ENCODE measurements at regions not wholly inside any gene's neighbourhood (a gene's known extent, or its start where the extent isn't known, plus 50 kb on each side); places are given as distances from the start of the nearest gene placed in this dataset.
"Not testable (repeated sequence)": the region's sequence is repeated elsewhere in the genome, so short reads cannot be mapped to it uniquely, and the experiment has no call there.

DNA sequence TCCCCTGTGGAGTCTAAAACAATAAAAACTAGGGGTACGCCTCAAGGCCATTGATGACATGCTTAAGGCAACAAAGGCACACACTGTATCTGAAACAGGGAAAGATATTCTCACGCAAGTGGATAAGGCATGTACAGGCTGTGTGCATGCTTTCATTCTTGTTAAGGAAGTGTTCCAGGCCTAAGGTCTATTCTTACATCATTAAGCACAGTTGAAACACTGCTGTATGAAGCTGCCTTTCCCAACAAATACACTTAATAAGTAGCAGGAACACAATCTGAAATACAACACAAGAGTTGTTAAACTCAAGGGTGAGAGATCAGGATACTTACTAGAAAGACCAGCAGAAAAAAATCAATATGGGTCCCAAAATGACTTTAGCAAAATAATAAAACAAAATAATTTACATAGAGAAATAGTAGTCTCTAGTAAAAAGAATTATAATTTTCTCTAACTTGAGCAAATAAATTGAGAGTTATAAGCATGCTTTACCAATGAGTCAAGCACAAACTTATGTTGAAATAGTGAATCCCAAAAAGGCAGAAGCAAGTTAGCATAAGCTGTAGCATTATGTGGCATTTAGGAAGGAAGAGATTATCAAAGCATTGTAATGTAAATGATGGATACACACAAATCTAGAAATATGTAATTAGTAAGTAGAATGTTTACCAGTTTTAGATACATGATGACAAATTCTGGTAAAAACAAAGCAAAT is 796.9 kb downstream of the SLITRK1 start:
- no peak for DNase-seq

DNA sequence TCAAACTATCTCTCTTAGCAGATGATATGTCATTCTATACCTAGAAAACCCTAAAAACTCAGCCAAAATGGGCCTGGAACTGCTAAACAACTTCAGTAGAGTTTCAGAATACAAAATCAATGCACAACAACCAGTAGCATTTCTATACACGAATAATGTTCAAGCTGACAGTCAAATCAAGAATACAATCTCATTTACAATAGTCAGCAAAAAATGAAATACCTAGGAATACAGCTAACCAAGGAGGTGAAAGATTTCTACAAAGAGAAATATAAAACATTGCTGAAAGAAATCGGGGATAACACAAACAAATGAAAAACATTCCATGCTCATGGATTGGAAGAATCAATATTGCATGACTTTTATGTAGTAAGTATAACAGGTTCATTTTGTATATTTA is 804.8 kb downstream of the SLITRK1 start:
- DNase-seq, result no peak

DNA sequence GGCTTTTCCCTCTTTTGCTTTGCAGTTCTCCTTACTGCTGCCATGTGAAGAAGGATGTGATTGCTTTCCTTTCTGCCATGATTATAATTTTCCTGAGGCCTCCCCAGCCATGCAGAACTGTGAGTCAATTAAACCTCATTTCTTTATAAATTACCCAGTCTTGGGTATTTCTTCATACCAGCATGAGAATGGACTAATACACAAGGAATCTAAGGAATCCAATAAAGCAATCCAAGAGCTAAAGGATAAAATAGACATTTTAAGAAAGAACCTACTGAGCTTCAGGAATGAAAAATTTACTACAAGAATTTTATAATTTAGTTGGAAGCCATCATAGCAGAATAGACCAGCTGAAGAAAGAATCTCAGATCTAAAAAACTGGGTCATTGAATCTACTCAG is 808.3 kb downstream of the SLITRK1 start:
- not testable (repeated sequence) for DNase-seq

DNA sequence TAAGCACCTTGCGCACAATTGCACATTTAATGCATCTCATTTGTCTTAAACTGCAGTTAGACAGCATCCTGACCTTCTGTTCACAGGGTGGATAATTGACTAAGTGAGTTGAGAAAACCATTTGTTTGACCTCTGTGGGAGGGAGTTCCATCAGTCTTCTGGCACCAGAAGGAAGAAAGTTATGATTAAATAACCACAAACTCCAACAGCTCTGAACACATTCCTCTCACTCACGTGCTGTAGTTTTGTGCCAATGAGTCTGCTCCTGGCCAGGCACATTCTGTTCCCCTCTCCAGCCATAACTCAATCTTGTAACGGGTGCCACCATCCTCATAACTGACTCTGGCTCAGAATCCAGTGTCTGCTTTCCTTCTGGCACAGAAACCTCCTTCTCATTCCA is 817.2 kb downstream of the SLITRK1 start:
- DNase-seq, result peak; percentile 35 to 74

DNA sequence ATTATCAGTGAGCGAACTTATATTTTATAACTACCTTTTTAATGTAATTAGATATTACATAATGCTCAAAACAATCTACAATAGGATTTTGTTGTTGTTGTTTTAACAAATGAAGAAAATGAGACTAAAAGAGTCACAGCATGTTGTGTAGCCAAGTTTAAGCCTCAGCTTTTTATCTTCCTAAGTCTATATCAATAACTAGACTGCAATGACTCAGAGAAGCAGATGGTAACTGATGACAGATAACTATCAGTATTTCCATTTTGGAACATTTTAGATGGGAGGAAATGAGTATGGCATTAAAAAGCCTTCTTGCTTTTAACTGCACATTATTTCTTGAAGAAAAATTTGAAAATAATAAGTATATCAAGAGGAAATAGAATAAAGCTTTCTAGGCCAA is 825.2 kb downstream of the SLITRK1 start:
- no peak for DNase-seq

DNA sequence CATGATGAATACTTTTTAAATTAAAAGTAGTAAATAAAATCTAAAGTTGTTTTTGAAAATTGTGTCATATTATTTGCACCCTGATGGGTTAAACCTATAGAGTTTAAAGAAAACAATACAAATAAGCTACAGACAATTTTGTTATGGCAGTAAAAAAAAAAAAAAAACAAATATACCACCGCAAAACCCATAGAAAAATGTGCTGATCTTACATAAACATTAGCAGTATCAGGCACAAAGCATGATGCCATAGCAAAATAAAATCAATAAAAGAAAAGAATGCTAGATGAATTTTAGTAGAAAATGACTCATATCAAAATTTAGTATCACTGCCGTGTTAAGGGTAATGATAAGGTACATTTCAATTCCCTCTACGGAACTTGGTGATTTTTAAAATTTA is 826.0 kb downstream of the SLITRK1 start:
- no peak for DNase-seq

DNA sequence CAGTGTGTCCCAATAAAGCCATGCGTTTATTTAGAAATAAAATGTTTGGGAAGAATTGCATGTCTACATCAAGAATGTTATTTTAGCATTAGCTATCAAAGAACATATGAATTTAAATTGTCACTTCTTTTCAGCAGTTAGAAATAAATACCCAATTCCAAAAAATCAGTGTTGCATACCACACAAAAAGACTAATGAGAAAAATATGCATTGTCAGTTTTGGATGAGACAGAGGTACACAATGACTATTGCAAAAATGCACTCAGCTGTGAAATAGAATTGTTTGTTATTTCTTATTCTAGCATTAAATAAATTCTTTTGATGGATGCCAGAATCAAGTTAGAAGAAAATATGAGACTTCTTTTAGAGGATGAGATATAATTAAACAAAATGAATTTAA is 833.9 kb downstream of the SLITRK1 start:
- DNase-seq, result no peak

DNA sequence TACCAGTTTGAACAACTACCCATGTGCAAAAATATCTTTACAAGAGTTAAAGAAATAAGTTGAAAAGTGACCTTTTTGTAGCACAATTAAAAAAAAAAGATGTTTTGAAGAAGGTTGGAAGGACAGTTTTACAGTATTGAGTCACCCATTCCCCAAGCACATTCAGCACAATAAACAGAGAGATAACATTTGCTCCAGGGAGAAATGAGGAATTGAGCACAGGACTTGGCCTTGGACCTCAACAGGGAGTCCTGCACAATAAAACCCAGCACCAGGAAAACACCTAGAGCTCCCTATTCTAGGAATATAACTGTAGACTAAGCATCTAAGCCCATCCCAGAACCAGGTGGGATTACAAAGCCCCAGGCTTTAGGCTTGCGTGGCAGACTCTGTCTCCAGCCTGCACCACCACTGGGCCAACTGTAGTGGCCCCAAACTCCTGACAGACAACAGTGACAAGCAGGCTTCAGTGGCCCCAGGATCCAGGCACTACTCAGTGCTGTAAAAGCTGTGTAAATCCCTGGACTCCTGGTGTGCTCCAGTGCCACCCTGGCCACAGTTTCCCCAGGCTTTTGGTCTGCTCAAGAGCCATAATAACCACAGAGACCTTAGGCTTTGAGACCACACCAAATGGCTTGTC is 857.2 kb downstream of the SLITRK1 start:
- no peak for DNase-seq

DNA sequence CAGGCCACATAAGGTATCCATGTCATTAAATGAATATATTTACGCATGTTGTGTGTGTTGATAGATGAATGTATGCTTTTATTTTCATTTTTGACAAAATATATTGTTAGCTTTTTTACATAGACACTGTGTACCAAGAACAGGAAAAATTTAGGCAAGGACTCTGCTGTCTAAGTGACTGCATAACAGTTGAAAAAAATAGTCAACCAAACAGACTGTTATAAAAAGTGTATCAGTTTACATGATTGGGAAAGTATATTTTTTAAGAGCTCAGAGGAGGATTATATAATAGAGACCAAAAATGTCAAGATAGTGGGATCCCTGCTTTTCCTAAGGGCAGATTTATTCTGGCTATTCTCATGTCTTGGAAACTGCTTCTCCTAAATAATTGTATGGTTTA is 858.0 kb downstream of the SLITRK1 start:
- no peak for DNase-seq

DNA sequence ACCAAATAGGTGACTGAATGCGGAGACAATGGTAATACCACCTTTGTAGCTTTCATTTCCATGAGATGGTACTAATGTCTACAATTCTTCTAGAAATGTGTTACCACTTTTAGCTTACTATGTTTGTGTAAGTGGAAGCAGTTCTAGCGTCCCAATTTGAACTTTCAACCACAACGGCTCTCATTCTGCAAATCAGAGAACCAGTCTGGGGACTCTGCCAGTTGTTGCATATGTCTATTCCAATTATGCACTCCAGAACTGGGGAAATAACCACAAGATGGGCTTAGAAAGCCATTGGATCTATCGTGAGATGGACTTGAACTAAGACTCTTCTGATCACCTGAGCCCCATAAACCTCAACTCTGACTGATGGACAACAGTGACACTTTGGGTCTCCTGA is 862.3 kb downstream of the SLITRK1 start:
- DNase-seq, result no peak

DNA sequence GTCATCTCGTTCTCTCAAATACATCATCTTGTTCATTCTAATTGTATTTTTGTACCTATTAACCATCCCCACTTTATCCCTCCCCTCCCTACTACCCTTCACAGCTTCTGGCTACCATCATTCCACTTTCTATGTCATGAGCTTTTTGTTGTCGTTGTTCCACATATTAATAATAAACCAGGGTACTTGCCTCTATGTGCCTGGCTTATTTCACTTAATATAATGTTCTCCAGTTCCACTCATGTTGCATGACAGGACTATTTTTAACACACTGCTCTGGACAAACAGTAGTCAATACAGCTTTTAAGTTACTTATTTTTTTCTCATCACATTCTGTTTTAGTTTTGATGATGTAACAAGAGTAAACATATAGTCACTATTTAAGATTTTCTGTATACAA is 872.3 kb downstream of the SLITRK1 start:
- no peak for DNase-seq

DNA sequence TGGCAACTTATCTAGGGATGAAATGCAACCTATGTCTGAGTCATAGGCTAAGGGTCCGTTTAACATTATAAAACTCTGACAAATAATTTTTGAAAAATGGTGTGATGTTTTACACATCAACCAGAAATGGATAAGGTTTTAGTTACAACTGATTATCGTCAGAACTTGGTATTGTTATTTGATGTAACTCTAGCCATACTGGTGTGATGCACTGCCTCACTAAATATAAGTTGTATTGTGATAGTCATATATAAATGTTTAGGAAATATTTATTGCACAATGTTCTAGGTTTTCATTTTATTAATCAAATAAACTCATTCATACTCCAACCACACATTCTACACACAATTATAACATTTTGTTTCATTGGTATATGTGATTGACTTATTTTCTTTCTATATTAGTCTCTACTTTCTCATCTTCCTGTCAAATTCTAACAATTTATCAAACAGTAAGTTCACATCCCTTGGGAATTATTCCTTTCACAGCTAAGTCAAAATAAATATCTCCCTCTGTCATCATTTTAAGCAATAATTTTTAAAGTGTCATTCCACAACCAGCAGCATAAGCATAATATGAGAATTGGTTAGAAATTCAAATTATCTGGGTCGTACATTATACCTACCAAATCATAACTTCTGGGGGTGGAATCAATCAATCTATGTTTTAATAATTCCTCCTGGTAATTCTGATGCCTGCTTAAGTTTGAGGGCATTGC is 873.9 kb downstream of the SLITRK1 start:
- DNase-seq, result no peak

DNA sequence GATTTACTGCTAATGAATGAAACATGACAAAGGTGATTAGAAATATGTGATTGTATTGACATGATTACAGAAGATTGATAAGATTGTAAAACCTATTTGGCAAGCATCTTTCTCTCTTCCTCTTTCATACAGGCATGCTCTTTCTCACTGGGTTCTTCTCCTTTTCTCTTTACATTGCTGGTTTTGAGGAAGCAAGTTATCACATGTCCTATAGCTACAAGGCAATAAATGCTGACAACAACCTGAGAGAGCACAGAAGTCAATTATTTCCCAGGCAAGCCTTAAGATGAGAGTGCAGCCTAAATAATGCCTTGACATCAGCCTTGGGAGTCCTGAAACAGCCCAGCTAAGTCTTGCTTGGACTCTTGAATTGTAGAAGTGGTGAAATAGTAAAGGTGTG is 875.0 kb downstream of the SLITRK1 start:
- DNase-seq, result no peak

DNA sequence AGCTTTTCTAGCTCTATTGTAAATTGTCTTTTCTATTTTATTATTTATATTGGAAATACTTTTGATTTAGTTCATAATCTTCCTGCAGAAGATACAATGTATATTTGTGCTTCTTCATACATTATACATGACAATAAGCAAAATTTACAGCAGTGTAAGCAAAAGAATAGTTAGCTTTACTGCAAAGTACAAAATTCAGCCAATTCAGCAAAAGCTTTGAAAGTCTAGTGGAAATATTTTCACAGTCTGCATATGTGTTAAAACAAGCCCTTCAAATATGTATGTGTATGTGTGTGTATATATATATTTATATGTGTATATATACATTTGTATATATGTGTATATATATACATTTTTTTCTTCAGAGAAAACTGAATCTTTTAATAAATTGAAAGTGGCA is 879.1 kb downstream of the SLITRK1 start:
- no peak for DNase-seq

DNA sequence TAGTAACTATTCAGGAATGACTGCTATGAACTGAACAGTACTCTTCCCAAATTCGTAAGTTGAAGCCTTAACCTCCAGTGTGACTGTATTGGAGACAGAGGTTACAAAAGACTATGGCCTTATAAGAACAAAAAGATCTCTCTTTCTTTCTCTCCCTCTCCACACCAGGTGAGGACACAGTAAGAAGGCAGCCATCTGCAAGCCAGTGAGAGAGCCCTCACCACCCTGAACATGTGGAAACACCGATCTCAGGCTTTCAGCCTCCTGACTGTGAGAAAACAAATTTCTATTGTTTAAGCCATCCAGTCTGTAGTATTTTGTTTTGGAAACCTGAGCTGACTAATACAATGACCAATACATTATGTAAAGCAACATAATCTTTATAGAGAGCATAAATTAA is 888.9 kb downstream of the SLITRK1 start:
- DNase-seq, result no peak

DNA sequence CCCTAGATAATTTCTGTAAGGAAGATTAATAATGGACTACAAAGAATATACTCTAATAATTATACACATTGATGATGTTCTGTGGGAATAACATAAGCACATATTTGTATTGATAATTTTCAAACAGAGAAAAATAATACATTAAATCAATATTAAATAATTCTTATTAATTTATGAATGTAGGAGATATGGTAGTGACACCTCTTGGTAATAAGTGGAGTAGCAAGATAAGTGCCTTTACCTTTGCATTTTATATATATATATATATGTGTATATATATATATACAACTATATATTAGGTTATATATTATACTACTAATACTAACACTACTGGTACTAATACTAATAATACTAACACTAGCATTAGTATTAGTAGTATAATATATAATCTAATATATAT is 905.8 kb downstream of the SLITRK1 start:
- DNase-seq, result no peak

DNA sequence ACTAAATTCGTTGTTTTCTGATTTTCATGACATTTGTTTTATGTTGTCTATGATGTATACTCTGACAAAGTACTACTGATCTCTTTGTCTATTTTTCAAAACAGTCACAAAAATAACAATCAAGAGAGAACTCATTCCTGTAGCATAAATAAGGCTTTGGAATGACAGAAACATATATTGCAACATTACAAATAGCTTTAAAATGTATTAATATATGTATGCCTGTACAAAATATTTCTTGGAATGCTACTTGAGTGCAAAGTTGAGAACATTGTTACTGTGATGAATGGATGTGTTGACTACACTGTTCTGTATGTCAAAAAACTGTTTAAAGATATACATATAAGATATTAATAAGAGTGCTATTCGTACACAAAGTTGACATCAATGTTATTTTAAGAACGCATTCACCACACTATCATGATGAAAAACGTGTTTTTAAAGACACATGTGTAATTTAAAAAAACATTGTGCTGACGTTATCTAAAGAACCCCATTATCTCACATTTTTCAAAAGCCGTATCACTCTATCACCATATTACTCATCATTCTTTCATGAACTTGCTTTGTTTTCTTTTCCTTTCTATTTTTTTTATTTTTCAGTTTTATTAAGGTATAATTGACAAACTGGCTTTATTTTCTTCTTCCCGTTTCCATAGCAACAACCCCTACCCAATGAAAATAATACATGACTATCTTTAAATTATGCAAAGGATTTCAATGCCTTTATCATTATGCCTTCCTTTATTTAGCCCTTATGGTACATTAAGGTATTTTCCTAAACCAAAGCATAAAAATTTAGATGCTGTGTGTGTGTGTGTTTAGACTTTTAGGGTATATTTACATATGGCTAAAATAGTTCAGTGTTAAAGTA is 918.8 kb downstream of the SLITRK1 start:
- no peak for DNase-seq

DNA sequence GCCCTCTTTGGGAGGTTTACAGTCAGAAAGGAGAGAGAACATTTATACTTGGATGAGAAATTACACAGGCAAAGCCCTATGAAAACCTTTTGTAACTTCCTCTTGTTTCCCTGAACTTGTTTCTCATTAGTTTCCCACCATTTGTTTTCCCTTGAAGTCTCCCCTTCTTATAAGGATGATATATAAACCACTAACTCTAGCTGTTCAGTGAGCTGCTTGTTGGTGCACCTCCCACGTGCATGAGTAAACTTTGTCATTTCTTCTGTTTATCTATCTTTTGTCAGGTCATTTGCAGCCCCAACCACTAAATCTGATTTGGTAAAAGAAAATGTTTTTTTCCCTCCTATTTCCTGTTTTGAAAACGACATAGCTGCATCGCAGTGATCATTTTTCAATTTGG is 919.9 kb downstream of the SLITRK1 start:
- DNase-seq, result no peak

DNA sequence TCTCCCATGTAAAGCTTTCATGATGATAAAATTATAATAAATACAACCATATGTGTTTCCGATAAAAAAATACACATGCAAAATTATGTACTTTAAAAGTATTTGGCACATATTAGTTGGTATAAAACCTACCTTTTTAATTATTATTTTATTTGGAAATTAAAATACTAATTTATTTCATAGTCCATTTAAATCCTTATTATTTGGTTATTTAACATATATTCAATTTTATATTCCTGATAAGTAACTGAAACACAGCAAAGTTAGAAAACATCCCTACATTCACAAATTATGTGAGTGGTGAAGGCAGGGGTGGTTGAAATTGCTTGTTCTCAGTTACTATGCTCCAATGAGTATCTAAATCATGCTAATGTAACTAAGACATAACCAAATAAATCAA is 920.5 kb downstream of the SLITRK1 start:
- no peak for DNase-seq

DNA sequence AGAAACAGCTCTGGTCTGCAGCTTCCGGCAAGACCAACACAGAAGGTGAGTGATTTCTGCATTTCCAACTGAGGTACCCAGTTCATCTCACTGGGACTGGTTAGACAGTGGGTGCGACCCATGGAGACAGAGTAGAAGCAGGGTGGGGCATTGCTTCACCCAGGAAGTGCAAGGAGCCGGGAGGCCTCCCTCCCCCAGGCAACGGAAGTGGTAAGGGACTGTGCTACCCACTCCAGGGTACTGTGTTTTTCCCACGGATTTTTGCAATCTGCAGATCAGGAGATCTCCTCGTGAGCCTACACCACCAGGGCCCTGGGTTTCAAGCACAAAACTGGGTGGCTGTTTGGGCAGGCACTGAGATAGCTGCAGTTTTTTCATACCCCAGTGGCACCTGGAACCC is 929.9 kb downstream of the SLITRK1 start:
- not testable (repeated sequence) for DNase-seq

DNA sequence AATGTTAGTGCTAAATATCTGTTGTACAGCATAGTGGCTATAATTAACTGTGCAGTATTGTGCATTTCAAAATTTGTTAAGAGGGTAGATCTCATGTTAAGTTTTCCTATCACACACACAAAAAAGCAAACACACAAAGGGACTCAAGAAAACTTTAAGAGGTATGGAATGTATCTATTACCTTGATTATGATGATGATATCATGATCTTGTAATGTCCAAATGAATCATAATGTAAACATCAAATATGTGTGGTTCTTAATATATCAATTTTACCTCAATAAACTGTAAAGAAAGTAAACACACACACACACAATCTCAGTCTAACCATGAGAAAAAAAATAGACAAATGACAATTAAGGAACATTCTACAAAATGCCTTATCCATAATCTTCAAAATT is 934.6 kb downstream of the SLITRK1 start:
- no peak for DNase-seq

DNA sequence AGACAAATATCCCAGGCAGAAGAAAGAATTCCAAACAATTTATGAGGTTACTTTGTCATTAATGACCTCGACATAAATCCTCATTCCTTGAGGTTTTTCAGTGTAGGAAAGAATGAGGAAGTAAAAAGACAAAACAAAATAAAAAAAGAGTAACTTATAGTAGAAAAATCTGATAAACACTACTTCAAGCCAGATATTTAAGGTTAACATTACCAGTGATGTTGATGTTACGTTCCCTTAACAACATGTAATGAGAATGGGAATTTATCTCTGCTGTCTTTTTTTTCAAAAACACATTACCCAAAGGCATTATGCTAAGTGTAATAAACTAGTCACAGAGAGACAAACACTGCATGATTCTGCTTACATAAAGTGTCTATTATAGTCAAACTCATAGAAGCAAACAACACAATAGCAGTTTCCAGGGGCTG is 935.1 kb downstream of the SLITRK1 start:
- DNase-seq, result no peak

DNA sequence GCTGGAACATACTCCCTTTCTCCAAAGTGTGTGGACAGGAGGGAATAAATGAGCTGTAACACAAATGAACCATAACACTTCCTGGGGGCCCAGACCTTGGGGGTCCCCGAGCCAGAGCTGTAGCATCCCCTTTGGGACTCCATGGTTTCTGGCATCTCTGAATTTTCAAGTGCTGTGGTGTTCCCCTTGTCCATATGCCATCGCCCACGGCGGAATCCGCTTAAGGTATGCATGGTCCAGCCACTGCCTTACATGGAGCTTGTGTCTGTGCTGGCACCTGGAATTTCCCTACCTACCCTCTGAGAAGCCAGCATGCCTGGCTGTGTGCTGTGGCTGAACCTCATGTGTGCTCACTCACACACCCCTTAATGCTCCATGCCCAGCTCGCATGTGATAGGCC is 943.6 kb downstream of the SLITRK1 start:
- no peak for DNase-seq
